ENCODE measurements at regions not wholly inside any gene's neighbourhood (a gene's known extent, or its start where the extent isn't known, plus 50 kb on each side); places are given as distances from the start of the nearest gene placed in this dataset.
A peak's percentile ranks its signal among the peaks of the same experiment; 100 is the strongest.
"Not testable (repeated sequence)": the region's sequence is repeated elsewhere in the genome, so short reads cannot be mapped to it uniquely, and the experiment has no call there.

DNA sequence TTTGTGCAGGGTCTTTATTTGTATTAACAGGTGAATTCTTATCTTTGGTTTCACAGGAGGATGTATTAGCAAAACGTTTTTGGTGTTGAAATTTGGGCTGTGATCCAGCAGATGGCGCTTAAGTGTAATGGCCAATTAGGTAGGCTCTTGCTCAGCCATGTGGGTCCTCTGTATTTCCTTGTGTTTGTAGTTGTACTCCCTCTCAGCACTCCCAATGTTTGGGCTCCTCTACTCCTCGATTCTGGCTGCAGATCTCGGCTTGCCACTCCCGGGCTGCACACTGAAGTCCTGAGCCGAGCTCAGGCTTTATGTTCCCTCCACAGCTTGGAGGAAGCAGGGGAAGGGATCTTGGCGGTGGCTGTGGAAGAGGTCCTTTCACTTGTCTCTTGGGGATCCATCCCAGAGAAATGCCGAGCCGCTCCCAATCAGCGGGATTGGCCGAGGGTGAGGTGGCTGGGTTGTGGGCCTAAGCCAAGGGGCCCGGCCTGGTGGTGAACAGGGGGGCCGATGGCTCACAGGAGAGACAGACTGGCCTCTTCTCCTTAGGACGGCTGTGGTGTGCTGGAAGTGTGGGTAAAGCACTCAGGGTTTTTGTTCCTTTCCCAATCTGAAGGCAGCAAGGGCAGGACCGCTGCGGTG lies 133.7 kb downstream of the AEBP2 start:
- peak; percentile 28 to 30 for DNase-seq

DNA sequence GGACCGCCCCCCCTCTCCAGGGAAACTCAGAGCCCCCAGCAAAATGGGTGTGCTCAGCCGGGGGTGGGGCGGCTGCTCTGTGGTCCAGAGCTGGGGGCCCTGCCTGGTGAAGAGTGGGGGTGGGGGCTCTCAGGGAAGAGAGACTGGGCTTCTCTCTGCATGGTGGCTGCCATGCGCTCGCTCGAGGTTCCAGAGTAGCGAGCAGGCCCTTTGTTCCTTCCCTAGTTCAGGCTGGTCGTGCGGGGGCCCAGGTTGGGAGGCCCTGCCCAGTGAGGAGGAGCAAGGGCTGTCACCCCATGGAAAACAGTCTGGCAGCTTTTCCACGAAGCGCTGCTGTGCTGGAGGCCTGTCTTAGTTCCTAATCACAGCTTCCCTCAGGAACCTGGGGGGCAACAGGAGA lies 134.6 kb downstream of the AEBP2 start:
- DNase-seq, result no peak

DNA sequence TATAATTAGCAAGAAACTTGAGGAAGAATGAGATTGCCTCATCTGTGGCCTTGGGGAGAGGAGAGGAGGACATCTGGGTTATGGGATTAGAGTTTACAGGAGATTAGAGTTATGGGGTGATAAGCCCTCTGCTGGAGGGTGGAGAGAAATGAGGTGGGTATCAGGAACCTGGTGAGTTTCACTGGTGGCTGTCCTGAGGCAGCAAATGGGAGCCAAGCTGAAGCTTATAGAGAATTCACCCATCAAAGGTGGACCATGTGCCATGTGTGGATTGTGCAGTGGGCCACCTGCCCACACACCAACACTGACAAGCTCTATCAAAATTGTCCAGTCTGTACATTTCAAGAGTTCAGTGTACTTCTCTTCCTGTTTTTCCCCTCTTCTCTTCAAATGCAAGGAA lies 135.3 kb downstream of the AEBP2 start:
- DNase-seq, result no peak

DNA sequence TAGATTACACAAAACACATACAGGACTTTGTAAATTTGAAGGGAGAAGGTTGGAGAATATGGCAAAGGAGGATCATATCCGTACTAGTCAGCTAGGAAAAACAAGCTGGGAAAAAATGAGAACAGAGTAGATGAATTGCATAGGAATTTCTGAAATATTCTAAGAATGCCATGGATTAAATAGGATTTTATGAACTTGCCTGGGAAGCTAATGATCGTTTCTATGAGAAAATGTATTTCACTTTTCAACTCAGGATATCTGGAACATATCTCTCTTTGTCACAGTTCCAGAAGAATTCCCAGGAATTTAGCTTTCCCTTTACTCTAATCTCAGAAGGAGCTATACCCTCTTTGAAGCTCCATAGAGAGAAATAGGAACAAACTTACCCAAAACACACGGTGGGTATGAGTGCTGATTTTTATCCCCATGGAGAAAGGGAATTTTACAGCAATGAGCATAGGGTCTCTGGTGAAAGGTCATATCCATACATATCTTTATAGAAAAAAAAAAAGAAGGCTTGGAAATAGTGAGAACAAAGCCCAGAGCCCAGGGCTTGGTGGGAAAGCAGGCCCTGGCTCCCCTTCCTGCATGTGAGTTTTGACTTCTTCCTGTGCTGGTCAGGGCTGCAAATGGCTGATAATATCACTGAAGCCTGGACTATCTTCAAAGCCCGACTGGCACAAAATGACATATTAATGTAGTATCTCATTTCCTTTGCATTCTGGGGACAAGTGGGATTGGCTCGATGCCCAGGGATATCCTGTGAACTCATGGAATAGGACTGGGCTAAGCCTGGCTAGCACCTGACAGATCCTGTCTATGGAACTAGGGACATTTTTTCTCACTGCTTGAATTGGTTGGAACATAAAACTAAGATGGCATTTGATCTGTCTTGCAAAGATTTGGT lies 136.3 kb downstream of the AEBP2 start:
- DNase-seq, result no peak

DNA sequence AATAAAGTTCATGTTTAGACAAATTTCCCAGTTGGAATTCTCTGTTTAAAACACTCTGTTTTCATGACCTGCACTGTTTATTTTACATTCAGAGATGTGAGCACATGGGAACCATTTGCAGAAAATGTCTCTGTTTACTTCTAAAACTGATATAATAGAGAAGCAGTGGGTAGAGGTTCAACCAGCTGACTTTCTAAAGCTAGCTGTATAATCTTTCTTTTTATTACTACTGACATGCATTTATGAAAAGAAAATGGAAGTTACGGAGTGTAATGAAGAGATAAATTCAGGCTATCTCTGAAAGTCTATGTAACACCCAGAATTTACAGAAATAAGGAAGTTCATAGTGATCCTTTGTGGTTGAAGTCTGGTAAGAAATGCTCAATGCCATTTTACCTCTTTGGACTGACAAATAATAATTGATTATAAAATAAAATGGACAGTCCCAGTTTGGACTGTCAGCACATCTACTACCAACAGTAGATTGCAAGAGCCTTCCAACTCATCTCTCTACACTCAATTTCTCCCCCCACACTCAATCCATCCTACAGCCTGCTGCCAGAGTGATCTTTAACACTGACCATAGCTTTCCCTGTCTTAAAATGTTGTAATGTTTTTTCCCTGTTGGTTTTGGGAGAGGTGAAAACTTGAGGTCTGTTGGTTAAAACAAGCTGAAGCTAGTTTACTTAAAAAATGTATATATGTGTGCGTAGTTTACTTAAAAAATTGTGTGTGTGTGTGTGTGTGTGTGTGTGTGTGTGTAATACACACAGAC lies 137.4 kb downstream of the AEBP2 start:
- no peak for DNase-seq

DNA sequence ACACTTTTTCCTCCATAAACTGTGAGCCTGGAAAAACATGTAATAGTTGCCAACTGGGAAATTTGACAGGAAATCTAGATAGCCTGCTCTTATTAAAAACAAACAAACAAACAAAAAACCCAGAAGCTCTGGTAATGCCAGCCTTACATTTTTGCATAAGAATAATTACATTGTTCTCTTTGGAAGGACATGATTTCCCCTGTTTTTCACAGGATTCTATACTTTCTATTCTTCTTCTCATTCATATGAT lies 137.9 kb downstream of the AEBP2 start:
- no peak for DNase-seq

DNA sequence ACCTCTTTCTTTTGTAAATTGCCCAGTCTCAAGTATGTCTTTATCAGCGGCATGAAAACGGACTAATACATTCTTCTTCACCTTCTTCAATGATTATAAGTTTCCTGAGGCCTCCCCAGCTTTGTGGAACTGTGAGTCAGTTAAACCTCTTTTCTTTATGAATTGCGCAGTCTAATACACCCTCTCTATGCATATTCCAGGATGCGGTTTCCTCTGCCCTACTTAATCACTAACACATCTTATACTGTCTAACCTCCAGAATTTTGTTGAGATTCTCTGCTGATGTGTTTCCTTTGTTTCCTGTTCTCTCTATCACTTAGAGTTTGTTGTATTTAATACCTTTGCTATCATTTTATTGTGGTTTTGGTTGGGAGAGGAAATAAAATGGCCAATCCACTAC lies 145.4 kb downstream of the AEBP2 start:
- DNase-seq, result no peak

DNA sequence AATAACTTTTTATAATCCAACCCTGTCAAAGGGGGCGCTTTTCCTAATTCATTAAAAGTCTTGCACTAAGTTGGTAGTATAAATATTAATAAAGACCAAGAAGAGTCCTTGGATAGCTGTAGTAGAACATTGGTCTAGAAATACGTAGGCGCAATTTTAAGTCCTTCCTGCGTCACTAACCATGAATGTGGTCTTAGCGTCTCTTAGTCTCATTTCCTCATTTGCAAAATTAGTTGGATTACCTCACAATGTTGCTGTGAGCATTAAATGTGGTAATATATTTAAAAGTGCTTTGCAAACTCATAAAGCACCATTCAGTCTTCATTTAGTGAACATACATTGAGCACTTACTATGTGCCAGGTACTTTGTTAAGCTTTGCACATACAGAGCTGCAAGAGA lies 149.7 kb downstream of the AEBP2 start:
- DNase-seq, result no peak

DNA sequence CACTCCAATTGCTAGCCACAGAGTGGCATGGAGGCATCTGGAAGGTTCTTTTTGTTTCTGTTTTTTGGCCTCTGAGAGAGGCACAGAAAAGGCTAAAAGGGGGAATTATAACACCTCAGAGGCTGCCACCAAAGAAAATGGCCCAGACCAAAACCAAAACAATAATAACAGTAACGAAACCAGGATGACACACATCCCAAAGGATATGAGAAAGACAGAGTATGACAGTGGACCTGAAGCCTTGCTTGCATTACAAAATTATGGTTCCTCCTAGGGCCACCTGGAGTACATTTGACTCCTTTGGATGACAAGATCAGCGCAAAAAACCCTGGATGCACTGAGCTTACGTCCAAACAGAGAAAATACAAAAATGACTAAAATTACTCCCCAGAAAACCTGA lies 152.7 kb downstream of the AEBP2 start:
- no peak for DNase-seq

DNA sequence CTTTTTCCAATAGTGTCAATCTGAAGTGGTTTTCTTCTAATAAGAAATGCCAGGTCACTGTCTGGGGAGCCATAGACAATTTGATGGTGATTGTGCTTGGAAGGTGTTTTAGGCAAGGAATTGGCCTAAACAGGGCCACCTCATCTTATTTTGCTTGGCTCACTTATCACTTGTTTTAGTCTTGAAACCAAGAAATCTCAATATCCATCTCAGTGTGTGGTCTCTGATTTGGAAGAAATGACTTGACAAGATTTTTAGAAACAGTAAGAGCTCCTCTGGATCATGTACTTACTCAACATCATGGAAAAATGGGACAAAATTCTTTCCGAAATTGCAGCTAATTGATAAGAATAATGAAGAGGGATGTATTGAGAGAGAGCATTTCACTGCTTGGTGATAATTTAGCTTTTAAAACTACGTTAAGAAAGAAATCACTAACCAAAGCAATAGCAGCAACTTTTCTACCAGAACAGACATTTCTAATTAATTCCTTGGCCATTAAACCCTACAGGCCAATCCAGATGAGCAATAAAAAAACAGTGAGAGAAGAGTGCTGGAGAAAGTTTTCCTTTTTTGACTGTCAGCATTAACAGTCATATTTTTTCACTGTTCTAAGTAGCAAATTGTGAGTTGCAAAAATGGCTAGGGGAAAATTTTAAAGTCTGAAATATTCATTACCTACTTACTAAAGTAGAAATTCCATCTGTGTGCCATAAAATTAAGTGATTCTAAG lies 157.3 kb downstream of the AEBP2 start:
- DNase-seq, result no peak

DNA sequence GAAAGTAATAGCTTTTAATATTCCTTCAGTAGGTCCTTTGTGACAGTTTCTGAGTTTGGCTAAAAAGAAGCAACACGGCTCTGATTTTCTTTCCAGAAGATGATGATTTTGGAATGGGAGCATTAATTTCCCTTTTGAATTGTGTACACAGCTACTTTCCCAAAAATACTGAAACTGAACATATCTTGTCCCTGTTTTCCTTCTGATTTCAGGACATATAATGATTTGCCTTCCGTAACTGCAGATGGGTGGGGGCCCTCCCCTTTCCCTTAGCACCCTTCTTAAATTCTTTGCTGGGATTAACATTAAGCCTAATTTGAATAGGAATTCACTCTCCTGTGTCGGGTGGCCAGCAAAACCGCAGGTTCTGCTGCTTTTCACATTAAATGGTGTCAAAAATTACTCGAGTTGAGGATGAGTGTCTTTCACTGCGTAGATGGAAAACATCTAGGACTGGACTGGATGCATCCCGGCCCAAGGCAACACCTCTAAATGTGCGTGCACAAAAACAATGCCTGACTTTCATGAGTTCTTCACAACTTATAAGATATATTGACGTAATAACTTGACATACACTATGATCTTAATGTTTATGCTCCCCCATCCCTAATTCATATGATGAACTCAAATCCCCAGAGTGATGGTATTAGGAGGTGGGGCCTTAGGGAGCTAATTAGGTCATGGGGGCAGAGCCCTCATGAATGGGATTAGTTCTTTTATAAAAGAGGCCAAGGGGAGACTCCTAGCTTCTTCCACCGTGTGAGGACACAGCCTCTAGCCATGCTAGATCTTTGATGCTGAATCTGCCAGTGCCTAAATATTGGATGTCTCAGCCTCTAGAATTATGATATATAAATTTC lies 158.1 kb downstream of the AEBP2 start:
- DNase-seq, result no peak

DNA sequence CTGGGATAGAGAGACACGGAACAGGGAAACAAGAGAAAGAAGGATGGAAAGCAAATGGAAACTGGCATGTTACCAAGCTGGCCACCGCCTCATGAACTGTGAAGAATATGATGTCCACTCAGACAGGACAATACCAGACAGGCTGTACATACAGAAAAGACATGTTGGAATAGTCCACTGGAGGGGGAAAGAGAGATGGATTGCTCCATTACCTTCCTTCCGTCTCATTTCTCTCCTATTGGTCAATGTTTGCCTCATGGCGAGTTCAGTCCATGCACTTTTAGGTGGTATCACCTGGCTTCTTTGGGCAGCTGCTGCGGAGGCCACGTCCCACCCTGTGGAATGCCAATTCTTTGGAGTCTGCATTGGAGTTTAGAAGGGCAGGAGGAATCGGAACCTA lies 166.4 kb downstream of the AEBP2 start:
- no peak for DNase-seq

DNA sequence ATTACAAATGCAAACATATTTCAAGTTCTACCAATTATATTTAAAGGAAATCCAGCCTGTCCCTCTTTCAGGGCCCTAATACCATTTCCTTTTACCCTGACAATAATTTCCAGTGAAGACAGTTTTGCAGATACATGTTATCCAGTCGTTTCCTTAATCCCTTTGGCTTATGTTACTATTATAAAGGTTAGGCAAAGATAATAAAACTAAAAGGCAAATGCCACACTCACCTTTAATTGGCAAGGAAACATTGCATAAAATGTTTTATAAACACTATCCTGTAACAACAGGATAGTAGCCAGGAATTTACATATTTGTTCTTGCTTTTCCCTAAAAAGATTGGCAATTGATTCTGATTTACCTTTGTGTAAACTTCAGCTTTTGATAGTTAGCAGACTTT lies 168.7 kb downstream of the AEBP2 start:
- no peak for DNase-seq

DNA sequence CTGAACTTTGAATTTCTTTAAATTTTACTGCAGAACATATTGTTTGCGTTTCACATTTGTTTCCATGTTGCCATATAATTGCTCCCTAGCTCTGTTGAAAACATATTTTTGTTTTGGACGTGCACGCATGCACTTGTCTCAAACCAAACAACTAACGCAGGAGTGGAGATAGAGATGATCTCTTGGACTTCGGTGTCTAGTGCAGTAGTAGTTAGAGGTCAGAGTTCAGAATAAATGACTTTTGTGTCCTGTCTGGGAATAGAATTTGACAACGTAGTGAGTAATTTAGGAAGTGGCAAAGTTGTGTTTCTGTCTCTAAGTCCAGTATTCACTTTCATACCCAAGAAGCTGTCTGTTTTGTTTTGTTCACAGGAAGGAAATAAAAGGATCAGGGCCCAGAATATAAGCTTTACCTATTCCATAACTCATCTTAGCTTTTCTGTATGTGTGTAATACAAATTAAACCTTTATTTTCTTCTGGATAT lies 173.8 kb downstream of the AEBP2 start:
- no peak for DNase-seq

DNA sequence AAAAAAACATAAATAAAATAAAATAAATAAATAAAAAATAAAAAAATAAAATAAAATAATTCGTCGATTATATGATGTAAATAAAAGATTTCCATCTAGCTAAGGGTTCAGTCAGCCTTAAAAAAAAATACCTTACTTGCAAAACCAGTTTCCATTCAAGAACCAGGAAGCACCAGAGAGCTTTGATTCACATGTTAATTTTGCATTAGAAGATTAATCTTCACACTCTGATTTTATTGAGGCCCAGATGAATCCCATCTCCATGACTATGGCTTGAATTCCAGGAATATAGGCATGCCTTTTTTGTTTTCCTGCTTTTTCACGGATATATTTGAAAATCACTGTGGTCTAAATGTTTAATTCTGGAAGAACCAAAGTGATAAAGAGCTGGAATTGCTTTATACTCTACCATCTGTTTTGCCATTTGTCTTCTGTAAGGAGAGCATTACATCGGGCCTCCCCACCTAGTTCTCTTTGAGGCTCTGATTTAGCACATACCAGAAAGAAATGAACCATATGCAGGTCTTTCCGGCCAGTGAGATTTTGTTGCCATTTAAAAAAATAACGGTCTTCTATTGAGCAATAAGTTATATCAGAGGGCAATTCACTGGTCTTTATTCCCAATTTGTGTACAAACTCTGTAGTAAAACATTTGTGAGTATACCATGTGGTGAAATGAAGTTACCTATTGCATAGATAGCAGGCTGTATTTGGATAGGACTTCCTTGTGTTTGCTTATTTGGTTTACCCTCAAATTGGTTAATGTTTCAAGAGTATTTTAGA lies 175.5 kb downstream of the AEBP2 start:
- no peak for DNase-seq

DNA sequence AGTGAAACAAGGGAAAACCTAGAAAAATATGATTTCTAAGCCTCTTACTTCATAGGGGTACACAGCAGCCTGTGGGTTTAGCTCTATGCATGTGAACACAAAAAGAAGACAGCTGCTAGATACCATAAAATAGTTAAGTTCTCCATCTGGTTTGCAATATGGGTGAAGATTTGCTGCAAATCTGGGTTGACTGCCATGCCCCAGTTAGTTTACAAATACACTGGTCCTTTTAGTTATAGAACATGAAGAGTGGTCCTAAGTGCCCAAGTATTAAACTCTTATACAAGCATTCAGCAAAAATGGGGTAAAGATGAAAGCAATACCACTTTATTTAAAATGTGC lies 176.1 kb downstream of the AEBP2 start:
- no peak for DNase-seq

DNA sequence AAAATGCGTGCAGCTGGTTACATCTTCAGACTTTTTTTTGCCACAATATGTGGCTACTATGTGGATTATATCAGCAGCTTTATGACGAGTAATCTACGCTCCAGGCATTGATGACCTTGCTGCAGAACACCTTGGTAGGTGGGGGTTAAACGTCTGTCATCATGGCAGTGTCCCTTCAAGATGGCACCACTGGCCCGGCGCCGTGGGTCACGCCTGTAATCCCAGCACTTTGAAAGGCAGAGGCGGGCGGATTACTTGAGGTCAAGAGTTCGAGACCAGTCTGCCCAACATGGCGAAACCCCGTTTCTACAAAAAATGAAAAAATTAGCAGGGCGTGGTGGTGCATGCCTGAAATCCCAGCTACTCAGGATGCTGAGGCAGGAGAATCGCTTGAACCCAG lies 177.5 kb downstream of the AEBP2 start:
- no peak for DNase-seq

DNA sequence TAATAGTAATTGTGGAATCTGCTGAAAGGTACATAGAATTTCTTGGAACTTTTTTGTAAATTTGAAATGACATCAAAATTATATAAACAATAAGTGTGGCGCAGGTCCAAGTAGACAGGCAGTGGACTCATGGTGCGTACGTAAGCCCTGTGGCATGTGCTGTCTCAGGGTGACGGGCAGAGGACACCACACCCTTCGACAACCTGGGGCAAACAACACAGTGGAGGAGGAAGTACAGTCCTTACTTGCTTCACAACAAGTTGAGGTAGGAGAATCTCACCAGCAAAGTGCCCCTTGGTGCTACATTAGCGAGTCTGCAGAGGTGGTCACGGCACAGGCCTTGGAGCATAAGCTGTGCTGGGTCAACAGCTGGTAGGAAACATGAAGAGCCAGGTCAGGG lies 180.9 kb downstream of the AEBP2 start:
- DNase-seq, result no peak

DNA sequence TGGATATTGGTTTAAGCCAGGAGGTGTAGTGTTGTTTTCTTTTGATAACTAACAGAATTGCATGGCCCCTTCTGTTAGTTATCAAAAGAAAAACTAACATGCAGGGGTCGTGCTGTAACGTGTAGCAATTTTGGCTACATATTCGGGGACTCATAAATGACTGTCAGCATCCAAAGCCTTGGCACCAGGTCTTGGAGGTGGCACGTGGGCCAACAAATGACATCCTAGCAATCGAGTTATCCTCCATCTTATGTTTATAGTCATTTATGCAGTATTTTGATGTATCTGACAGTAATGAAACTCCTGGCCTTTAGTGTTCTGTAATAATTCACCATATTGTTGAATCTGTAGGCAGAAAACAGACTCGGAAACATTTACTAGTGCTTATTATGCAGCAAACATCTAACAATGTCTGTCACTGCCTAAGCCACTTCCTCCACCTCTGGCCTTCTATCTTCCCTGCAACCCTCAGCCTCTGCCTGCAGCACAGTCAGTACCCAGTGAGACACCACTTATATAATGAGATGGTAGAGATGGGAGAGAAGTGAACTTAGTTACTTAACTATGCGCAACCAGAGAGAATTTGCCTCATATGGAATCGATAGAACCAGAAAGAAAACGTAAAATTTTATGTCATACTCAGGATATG lies 184.6 kb downstream of the AEBP2 start:
- no peak for DNase-seq

DNA sequence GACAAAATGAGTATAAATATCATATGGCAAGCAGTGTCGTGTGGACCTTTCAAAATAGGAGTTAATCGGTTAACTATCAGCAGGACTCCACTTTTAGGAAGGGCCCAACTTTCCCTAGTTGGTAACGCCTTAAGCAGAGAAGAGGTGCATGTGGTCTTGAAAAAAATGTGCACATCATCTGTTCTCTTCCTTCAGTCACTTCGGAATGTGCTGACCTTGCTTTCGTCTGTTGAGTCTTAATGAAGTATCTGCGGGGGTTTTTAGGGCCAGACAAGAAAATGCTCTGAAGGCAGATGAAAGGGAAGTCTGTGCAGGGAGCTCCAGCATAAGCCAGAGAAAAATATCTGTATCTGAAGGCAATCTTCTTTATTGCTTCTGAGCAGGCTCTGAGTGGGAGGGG lies 185.2 kb downstream of the AEBP2 start:
- no peak for DNase-seq

DNA sequence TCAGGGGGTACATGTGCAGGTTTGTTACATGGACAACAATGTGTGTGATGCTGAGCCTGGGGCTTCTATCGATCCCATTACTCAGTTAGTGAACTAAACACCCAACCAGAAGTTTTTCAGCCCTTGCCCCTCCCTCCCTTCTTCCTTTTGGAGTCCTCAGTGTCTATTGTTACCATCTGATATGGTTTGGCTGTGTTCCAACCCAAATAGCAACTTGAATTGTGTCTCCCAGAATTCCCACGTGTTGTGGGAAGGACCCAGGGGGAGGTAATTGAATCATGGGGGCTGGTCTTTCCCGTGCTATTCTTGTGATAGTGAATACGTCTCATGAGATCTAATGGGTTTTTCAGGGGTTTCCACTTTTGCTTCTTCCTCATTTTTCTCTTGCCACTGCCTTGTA lies 186.3 kb downstream of the AEBP2 start:
- not testable (repeated sequence) for DNase-seq

All from stimulated activated CD4-positive, alpha-beta T cell treated with anti-CD3 and anti-CD28 coated beads, Interleukin-2, amount 100 ng/mL, for 24 hours (primary cell).